ENCODE measurements at regions not wholly inside any gene's neighbourhood (a gene's known extent, or its start where the extent isn't known, plus 50 kb on each side); places are given as distances from the start of the nearest gene placed in this dataset.

- Histone ChIP-seq H3K36me3 (ENCODE audit: control insufficient read depth, insufficient read depth, low read length) (no peaks in the 10 kb centered on the region), H3K4me3 (replicated peaks; ENCODE audit: low read depth, low read length) (no peak overlapping the region), H3K27me3 (replicated peaks; ENCODE audit: control insufficient read depth, insufficient read depth, low read length) (no peaks in the 10 kb centered on the region)
- no peak for DNase-seq (ENCODE audit: extremely low read depth, insufficient read length)
- TF ChIP-seq, protein P1, sequence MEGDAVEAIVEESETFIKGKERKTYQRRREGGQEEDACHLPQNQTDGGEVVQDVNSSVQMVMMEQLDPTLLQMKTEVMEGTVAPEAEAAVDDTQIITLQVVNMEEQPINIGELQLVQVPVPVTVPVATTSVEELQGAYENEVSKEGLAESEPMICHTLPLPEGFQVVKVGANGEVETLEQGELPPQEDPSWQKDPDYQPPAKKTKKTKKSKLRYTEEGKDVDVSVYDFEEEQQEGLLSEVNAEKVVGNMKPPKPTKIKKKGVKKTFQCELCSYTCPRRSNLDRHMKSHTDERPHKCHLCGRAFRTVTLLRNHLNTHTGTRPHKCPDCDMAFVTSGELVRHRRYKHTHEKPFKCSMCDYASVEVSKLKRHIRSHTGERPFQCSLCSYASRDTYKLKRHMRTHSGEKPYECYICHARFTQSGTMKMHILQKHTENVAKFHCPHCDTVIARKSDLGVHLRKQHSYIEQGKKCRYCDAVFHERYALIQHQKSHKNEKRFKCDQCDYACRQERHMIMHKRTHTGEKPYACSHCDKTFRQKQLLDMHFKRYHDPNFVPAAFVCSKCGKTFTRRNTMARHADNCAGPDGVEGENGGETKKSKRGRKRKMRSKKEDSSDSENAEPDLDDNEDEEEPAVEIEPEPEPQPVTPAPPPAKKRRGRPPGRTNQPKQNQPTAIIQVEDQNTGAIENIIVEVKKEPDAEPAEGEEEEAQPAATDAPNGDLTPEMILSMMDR (IDR thresholded peaks at IDR 0.05; ENCODE audit: insufficient read depth, low read length, poor library complexity, severe bottlenecking) = no peak
Observed at GRCh38 chr13:67950603-67951002, 720.5 kb upstream of the PCDH9 start.

GRCh38 chr13:67946131-67946530 lies 716.0 kb upstream of the PCDH9 start:
- no peak for DNase-seq (ENCODE audit: extremely low read depth, insufficient read length)
- H3K36me3 ChIP-seq (ENCODE audit: control insufficient read depth, insufficient read depth, low read length) = no peaks in the 10 kb centered on the region

GRCh38 chr13:67943116-67943515 lies 713.0 kb upstream of the PCDH9 start:
- no peaks in the 10 kb centered on the region for H3K36me3 ChIP-seq (ENCODE audit: control insufficient read depth, insufficient read depth, low read length)
- TF ChIP-seq, protein P1 (IDR thresholded peaks at IDR 0.05; ENCODE audit: insufficient read depth, low read length, poor library complexity, severe bottlenecking) = no peak
- no peaks in the 10 kb centered on the region for H3K27me3 ChIP-seq (replicated peaks; ENCODE audit: control insufficient read depth, insufficient read depth, low read length)
- no peak overlapping the region for H3K4me3 ChIP-seq (replicated peaks; ENCODE audit: low read depth, low read length)
- DNase-seq (ENCODE audit: extremely low read depth, insufficient read length) = no peak

More at GRCh38 chr13:67946131-67946530, 716.0 kb upstream of the PCDH9 start:
- TF ChIP-seq, protein P1 (IDR thresholded peaks at IDR 0.05; ENCODE audit: insufficient read depth, low read length, poor library complexity, severe bottlenecking) = no peak
- H3K4me3 ChIP-seq (replicated peaks; ENCODE audit: low read depth, low read length) = no peak overlapping the region
- no peaks in the 10 kb centered on the region for H3K27me3 ChIP-seq (replicated peaks; ENCODE audit: control insufficient read depth, insufficient read depth, low read length)

- TF ChIP-seq, protein P1 (IDR thresholded peaks at IDR 0.05; ENCODE audit: insufficient read depth, low read length, poor library complexity, severe bottlenecking) = no peak
- no peak for DNase-seq (ENCODE audit: extremely low read depth, insufficient read length)
- no peaks in the 10 kb centered on the region for H3K27me3 ChIP-seq (replicated peaks; ENCODE audit: control insufficient read depth, insufficient read depth, low read length)
- no peak overlapping the region for H3K4me3 ChIP-seq (replicated peaks; ENCODE audit: low read depth, low read length)
- no peaks in the 10 kb centered on the region for H3K36me3 ChIP-seq (ENCODE audit: control insufficient read depth, insufficient read depth, low read length)
Observed at GRCh38 chr13:67935626-67936025, 705.5 kb upstream of the PCDH9 start.

DNA sequence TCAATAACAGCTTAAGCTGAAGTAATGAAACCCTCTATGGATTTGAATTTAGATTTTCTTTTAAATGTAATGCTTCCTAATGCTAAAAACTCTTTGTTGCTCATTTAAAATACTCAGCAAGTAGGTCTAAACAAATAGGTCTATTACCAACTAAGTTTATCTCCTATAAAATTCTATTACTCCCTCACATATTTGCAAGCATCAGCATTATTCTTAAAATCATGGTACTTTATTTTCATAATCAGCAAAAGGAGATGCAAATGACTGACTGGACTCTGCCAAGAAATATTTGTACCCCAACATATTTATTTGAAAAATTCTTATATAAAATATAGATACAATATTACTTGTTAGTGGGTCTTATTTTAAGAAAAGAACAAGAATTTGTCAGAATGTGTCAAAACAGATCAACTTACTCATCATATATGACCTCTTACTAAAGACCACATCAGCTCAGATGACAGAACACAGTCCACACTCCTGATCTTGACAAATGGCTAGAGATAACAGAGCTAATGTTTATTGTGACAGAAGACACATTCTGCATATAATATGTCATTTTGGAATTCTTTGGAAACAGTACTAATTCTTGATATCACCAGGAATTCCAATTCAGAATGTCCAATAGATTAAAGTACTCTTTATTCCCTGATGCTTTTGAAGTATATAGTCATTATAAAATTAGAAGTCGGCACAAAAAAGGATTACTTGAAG lies 704.6 kb upstream of the PCDH9 start:
- TF ChIP-seq, protein P1 (IDR thresholded peaks at IDR 0.05; ENCODE audit: insufficient read depth, low read length, poor library complexity, severe bottlenecking) = no peak

More for the DNA sequence above, 704.6 kb upstream of the PCDH9 start:
- H3K27me3 ChIP-seq (replicated peaks; ENCODE audit: control insufficient read depth, insufficient read depth, low read length) = no peaks in the 10 kb centered on the region
- DNase-seq (ENCODE audit: extremely low read depth, insufficient read length) = no peak
- no peaks in the 10 kb centered on the region for H3K36me3 ChIP-seq (ENCODE audit: control insufficient read depth, insufficient read depth, low read length)
- H3K4me3 ChIP-seq (replicated peaks; ENCODE audit: low read depth, low read length) = no peak overlapping the region
